ENCODE measurements at regions not wholly inside any gene's neighbourhood (a gene's known extent, or its start where the extent isn't known, plus 50 kb on each side); places are given as distances from the start of the nearest gene placed in this dataset.

DNA sequence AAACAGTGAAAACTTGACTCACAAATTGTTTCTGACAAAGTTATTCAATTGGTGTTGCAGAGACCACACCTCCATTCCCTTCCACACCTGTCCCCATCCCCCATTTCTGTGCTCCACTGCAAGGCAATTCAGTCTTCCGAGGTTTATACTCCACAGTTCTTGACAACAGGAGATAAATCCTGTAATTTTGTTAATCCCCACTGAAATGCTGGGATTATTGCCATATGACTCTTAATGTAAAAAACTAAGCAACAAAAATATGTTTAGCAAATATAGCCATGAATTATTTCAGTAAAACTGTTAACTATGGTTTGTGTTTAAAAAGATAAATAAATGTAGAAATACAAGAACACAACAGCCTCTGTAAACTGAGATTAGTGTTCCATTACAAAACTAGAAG, 170.1 kb upstream of the SEMA3D start:
- peaks cover 10% of the 10 kb centered on the region for H3K9me3 Mint-ChIP-seq
- Histone ChIP-seq H3K9ac (ENCODE audit: extremely low read depth, low read length, poor library complexity, severe bottlenecking) (no peak overlapping the region), H3K27me3 (ENCODE audit: control insufficient read depth, insufficient read depth, low read length, poor library complexity, severe bottlenecking) (no peaks in the 10 kb centered on the region), H3K4me3 (ENCODE audit: low read length) (no peak overlapping the region), H3K36me3 (ENCODE audit: control insufficient read depth, insufficient read depth, low read length) (no peaks in the 10 kb centered on the region), H3K9me3 (ENCODE audit: control insufficient read depth, low read length) (peaks cover 12% of the 10 kb centered on the region), H3K27ac (ENCODE audit: low read depth, low read length) (no peak overlapping the region), H3K4me1 (ENCODE audit: control insufficient read depth, insufficient read depth, low read length) (peaks cover 5% of the 10 kb centered on the region)
- no peak overlapping the region for H3K4me3 Mint-ChIP-seq
- DNase-seq = no peak
- 93% methylated on average over 1 of the region's 1 CpG; no CpG with 5 or more reads in 1 of the 2 experiments for WGBS, 2 experiments (ENCODE audit: insufficient coverage in 1 of 2, insufficient read length in 1 of 2)
- no peaks in the 10 kb centered on the region for H3K27me3 Mint-ChIP-seq (ENCODE audit: insufficient read depth)
- H3K27ac Mint-ChIP-seq = no peak overlapping the region
- H3K4me1 Mint-ChIP-seq = peaks cover 6% of the 10 kb centered on the region
- H3K36me3 Mint-ChIP-seq (ENCODE audit: low read depth) = no peaks in the 10 kb centered on the region
- TF ChIP-seq, protein P1, sequence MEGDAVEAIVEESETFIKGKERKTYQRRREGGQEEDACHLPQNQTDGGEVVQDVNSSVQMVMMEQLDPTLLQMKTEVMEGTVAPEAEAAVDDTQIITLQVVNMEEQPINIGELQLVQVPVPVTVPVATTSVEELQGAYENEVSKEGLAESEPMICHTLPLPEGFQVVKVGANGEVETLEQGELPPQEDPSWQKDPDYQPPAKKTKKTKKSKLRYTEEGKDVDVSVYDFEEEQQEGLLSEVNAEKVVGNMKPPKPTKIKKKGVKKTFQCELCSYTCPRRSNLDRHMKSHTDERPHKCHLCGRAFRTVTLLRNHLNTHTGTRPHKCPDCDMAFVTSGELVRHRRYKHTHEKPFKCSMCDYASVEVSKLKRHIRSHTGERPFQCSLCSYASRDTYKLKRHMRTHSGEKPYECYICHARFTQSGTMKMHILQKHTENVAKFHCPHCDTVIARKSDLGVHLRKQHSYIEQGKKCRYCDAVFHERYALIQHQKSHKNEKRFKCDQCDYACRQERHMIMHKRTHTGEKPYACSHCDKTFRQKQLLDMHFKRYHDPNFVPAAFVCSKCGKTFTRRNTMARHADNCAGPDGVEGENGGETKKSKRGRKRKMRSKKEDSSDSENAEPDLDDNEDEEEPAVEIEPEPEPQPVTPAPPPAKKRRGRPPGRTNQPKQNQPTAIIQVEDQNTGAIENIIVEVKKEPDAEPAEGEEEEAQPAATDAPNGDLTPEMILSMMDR (conservative IDR thresholded peaks at IDR 0.05) = no peak

DNA sequence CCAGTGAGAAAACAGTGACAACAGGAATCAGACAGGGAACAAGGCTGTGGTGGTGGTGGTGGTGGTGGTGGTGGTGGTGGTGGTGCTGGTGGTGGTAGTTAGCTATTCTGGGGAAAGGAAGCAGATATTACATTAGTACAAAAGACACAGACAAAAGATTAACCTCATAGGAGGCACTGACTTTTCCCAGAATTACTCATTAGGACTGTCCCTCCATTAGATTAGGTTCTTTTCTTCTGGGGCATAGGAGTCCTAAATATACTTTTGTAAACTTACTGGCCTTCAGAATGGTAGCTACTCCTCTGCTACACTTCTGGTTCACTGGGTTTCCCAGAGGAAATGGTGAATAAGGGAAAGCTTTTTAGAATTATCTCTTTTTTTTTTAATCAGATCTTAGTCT, 156.6 kb upstream of the SEMA3D start:
- Histone ChIP-seq H3K4me1 (ENCODE audit: control insufficient read depth, insufficient read depth, low read length) (no peaks in the 10 kb centered on the region), H3K27ac (ENCODE audit: low read depth, low read length) (no peak overlapping the region), H3K9me3 (ENCODE audit: control insufficient read depth, low read length) (no peaks in the 10 kb centered on the region), H3K36me3 (ENCODE audit: control insufficient read depth, insufficient read depth, low read length) (no peaks in the 10 kb centered on the region), H3K9ac (ENCODE audit: extremely low read depth, low read length, poor library complexity, severe bottlenecking) (no peak overlapping the region), H3K4me3 (ENCODE audit: low read length) (no peak overlapping the region), H3K27me3 (ENCODE audit: control insufficient read depth, insufficient read depth, low read length, poor library complexity, severe bottlenecking) (no peaks in the 10 kb centered on the region)
- TF ChIP-seq, protein P1 (conservative IDR thresholded peaks at IDR 0.05) = no peak
- Mint-ChIP-seq H3K36me3 (ENCODE audit: low read depth) (no peaks in the 10 kb centered on the region), H3K27me3 (ENCODE audit: insufficient read depth) (no peaks in the 10 kb centered on the region), H3K4me1 (peaks cover 8% of the 10 kb centered on the region), H3K9me3 (no peaks in the 10 kb centered on the region), H3K4me3 (no peak overlapping the region), H3K27ac (no peak overlapping the region)
- DNase-seq = no peak

DNA sequence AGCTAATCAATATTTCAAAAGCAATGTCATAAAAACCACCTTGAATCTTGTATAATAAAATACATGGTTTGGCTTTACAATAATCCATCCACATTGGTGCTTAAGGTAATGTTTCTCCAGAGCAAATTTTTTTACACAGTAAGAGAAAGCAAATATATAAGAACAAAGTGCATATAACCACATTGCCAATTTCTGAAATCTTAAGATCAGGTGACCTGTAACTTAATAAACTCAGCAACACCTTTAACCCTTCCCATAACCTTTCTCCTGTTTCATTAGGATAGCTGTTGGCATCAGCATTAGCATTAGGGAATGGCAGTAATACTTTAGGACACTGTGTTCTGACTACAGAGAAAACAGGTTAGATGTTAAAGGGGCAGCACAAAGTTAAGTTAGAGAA, 155.9 kb upstream of the SEMA3D start:
- Mint-ChIP-seq H3K27ac (no peak overlapping the region), H3K4me3 (no peak overlapping the region), H3K36me3 (ENCODE audit: low read depth) (no peaks in the 10 kb centered on the region), H3K27me3 (ENCODE audit: insufficient read depth) (no peaks in the 10 kb centered on the region), H3K9me3 (no peaks in the 10 kb centered on the region), H3K4me1 (peaks cover 8% of the 10 kb centered on the region)
- Histone ChIP-seq H3K36me3 (ENCODE audit: control insufficient read depth, insufficient read depth, low read length) (no peaks in the 10 kb centered on the region), H3K27me3 (ENCODE audit: control insufficient read depth, insufficient read depth, low read length, poor library complexity, severe bottlenecking) (no peaks in the 10 kb centered on the region), H3K9me3 (ENCODE audit: control insufficient read depth, low read length) (no peaks in the 10 kb centered on the region), H3K4me1 (ENCODE audit: control insufficient read depth, insufficient read depth, low read length) (no peaks in the 10 kb centered on the region), H3K4me3 (ENCODE audit: low read length) (no peak overlapping the region), H3K9ac (ENCODE audit: extremely low read depth, low read length, poor library complexity, severe bottlenecking) (no peak overlapping the region), H3K27ac (ENCODE audit: low read depth, low read length) (no peak overlapping the region)
- TF ChIP-seq, protein P1 (conservative IDR thresholded peaks at IDR 0.05) = no peak
- DNase-seq = no peak
